ENCODE measurements at regions not wholly inside any gene's neighbourhood (a gene's known extent, or its start where the extent isn't known, plus 50 kb on each side); places are given as distances from the start of the nearest gene placed in this dataset.

GRCh38 chr12:132393245-132393795, 63.9 kb upstream of the GALNT9 start:
- DNase-seq, result no peak

GRCh38 chr12:132392389-132393244, 63.2 kb upstream of the GALNT9 start:
- DNase-seq, result no peak

- DNase-seq, result no peak
Observed at GRCh38 chr12:132391326-132392041, 62.1 kb upstream of the GALNT9 start.

GRCh38 chr12:132390287-132391076, 61.1 kb upstream of the GALNT9 start:
- no peak for DNase-seq

GRCh38 chr12:132389526-132390286, 60.3 kb upstream of the GALNT9 start:
- DNase-seq, result no peak

- DNase-seq, result no peak
Observed at GRCh38 chr12:132389026-132389425, 59.6 kb upstream of the GALNT9 start.

- no peak for DNase-seq
Observed at GRCh38 chr12:132388379-132389015, 59.1 kb upstream of the GALNT9 start.

GRCh38 chr12:132386926-132387497, 57.6 kb upstream of the GALNT9 start:
- DNase-seq, result no peak

- no peak for DNase-seq
Observed at GRCh38 chr12:132385923-132386751, 56.7 kb upstream of the GALNT9 start.

GRCh38 chr12:132384916-132385774, 55.8 kb upstream of the GALNT9 start:
- DNase-seq, result no peak

- no peak for DNase-seq
Observed at GRCh38 chr12:132380641-132381040, 51.3 kb upstream of the GALNT9 start.

GRCh38 chr12:132379996-132380395, 50.6 kb upstream of the GALNT9 start:
- DNase-seq, result no peak

GRCh38 chr12:132379576-132379975, 50.2 kb upstream of the GALNT9 start:
- no peak for DNase-seq

Data from occipital lobe (tissue), 1 donor.